Fibroblast of skin of back (primary cell): ENCODE measurements at regions not wholly inside any gene's neighbourhood (a gene's known extent, or its start where the extent isn't known, plus 50 kb on each side); places are given as distances from the start of the nearest gene placed in this dataset.
"Not testable (repeated sequence)": the region's sequence is repeated elsewhere in the genome, so short reads cannot be mapped to it uniquely, and the experiment has no call there.

Source experiments
- DNase-seq: peaks from one replicate; pipeline ENCODE4 v3.0.0-alpha.2; 2013

- DNase-seq = no peak
These were observed 382.3 kb upstream of the CHST9 start for GRCh38 chr18:27567434-27567833.

- no peak for DNase-seq
These were observed 379.0 kb upstream of the CHST9 start for GRCh38 chr18:27564066-27564465.

GRCh38 chr18:27558388-27559155, 373.5 kb upstream of the CHST9 start:
- no peak for DNase-seq

GRCh38 chr18:27556741-27557140, 371.6 kb upstream of the CHST9 start:
- no peak for DNase-seq

DNA sequence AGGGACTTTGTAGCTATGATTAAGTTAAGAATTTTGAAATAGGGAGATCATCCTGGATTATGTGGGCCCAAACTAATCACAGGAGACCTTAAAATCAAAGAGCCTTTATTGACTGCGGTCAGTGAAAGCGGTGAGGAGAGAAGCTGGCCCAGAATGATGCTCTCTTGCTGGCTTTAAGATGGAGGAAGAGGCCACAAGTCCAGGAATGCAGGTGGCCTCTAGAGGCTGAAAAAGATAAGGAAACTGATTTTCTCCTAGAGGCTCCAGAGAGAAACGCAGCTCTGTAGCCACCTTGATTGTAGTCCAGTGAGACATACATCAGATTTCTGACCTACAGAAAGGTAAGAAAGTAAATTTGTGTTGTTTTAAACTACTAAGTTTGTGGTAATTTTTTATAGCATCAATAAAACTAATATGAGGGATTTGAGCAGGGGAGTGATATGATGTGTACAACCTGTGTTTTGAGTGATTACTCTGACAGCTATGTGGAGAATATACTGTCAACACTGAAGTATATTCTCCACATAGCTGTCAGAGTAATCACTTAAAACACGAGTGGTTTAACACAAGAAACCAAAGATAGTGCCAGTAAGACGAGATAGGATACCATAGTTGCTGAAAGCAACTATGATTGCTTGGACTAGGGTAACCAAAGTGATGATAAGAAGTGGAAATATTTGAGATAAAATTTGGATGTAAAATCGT, 364.4 kb upstream of the CHST9 start:
- DNase-seq = no peak

DNA sequence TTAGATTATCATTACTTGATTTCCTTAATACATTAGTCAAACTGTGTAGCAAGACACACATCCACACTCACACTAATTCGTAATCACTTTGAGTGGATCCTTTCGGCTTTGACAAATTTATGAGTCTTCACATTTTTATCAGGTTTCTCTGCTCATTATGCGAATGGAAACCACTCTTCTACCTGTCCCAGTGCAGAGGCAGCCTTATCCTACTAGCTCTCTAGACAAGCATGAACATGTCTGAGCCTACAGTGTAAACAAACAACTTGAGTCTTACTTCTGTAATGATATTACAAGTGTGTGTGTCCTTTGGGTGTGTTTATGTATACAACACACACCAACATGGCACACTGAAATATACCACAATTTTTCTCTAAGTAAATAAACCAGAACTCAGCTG, 361.9 kb upstream of the CHST9 start:
- no peak for DNase-seq

GRCh38 chr18:27544206-27544605, 359.1 kb upstream of the CHST9 start:
- DNase-seq = no peak

DNA sequence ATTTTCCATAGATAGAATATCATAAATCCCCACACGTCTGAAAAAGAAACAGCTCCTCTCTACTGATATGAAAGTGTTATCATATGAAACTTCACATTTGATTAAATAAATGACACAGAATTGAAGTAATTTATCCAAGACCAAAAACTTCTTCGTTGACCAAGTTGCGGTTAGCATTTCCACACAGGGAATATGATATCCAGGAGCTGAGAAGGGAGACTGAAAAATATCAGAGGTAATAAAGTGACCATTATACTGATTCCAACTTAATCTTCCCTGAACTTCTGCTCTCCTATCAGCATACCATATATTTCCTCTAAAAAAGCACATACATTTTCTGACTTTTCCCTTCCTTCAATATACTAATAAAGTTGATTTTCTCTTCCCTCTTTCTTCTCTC, 356.2 kb upstream of the CHST9 start:
- no peak for DNase-seq

- DNase-seq = no peak
These were observed 355.0 kb upstream of the CHST9 start for GRCh38 chr18:27540111-27540510.

DNA sequence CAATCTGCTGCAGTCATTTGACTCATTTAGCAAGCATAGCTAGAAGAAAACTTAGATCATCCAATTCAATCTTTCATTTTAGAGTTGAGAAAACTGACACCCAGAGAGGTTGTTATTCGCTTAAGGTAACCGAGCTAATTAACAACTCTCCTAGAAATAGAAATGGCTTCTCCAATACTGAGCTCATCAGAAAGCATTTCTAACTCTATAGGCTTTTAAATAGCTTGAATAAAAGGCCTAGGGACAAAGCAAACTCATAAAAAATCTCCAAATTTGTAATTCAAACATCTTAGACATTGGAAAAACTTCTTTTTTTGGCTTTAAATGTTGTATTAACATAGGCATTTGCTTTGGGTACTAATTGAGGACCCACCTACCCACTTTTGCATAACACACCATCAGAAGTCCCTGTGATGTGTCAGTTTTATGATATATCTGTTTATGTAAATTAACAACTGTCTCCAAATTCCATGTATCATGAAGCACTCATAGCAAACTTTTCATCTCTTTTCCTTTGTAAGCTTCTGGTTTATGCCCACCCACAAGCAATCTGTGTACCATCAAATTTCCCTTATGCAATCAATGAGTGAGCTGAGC, 343.9 kb upstream of the CHST9 start:
- DNase-seq = no peak

GRCh38 chr18:27527856-27528255, 342.7 kb upstream of the CHST9 start:
- no peak for DNase-seq

- no peak for DNase-seq
These were observed 335.3 kb upstream of the CHST9 start for GRCh38 chr18:27520401-27520800.

GRCh38 chr18:27510036-27510633, 325.0 kb upstream of the CHST9 start:
- not testable (repeated sequence) for DNase-seq

DNA sequence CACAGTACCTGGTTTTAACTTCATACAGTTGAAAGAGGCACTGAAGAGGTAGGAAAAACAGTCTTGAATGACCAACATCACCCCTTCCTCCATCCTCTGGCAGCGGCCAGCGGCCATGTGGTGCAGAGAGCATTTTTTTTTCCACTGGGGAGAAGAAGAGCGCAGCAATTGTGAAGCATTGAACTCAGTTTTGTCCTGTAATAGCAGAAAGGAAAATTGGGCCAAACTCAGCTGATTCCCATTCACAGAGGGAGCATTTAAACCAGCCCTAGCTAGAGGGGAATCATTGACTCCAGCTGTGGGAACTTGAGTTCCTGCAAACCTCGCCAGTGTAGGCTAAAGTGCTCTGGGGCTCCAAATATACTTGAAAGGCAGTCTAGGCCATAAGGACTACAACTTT, 316.6 kb upstream of the CHST9 start:
- DNase-seq = no peak

GRCh38 chr18:27500531-27500930, 315.4 kb upstream of the CHST9 start:
- DNase-seq = no peak

DNA sequence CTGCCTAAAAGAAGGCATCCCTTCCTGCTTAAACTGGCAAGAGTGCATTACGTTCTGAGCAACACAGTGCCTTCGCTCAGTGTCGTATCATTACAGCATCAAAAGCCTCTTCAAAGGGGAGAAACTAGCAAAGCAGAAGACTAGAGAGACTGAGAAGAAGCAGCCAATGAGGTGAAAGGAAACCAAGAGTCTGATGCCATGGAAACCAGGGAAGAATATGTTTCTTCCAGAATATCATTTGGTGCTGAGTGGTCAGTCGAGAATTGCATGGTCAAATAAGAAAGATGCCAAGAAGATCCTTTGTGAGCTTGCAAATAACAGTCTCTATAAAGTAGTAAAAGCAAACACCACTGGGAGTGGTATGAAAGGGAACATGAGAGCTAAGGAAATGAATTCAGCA, 312.1 kb upstream of the CHST9 start:
- no peak for DNase-seq

DNA sequence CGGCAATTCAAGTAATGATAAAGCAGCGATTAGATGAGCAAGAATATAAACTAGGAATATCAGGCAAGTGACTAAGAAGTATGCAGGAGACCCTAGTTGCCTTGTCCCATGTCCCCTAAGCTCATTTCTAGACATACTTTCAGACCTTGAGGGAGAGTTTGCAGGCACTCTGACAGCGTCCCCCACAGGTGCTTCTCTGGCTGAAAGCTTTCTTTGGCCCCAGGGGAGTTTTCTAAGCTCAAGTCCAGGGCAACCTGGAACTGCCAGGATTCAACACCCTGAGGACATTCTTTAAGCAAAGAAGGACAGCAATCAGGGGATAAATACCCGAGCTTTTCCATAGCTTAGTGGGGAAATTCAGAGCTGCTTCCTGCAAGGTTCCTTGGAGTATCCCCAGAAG, 308.1 kb upstream of the CHST9 start:
- DNase-seq = no peak

DNA sequence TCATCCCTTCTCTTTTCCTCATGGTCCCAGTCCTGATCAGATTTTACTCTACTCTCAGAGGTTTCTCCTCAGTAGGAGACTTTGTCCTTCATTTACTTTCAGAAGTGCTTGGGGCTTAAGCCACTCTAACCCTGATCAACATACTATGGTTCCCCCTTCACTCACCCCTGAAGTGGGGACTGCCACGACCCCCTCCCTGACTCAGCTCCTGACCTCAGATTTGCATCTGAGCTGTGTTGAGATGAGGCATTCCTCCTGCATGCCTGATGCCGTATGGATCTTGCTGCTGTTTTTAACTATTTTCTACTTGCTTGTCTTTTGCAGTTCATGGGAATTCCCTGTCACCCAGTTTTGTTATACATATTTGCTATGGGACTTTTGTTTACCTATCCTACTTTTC, 306.7 kb upstream of the CHST9 start:
- DNase-seq = no peak

GRCh38 chr18:27483276-27483675, 298.2 kb upstream of the CHST9 start:
- no peak for DNase-seq

DNA sequence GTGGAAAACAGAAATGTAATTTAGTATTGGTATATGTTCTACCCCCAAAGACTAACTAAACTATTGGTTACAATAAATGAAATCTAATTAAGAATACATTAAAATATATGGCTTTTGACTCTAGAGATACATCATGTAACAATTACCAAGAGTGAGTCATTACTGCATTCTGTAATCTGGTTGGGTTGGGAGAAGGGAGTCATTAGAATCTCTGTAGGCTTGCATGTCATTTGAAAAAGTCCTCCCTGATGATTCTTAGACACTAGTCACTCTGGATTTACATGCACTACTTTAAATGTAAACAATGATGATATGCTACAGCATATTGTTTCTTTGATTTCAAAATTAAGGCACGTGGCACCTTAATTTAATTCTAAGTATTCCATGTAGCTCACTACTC, 293.4 kb upstream of the CHST9 start:
- no peak for DNase-seq

- DNase-seq = no peak
These were observed 288.2 kb upstream of the CHST9 start for GRCh38 chr18:27473318-27473717.

- no peak for DNase-seq
These were observed 282.0 kb upstream of the CHST9 start for GRCh38 chr18:27467073-27467472.

DNA sequence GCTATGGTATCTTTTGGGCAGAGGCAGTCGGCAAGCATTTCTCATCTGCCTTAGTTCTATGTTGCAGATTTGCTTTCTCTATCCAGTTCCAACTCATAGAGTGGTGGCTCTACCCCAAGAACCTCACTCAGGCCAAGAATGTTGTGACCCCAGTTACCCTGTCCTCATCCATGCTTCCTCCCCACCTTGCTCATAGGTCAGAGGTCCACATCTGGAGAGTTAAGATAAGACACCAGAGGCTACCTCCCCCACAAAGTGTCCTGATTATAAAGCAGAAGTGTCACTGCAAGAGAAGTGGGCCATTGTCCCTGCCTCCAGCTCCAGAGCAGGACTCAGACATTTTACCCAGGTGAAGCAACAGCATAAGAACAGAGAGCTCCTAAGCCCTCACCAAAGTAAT, 276.8 kb upstream of the CHST9 start:
- DNase-seq = no peak

DNA sequence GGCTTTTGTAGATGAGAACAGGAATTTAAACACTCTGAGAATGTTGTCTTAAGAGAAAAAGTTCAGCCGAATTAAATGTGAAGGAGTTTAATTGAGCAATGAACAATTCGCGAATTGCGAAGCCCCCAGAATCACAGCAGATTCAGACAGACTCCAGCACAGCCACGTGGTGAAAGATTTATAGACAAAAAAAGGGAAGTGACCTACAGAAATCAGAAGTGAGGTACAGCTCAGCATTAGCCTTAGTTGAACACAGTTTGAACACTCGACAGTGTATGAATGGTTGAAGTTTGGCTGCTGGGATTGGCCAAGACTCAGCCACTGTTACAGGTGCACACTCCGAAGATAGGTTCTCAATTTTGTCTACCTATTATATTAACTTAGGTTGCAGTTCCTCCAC, 264.0 kb upstream of the CHST9 start:
- DNase-seq = no peak
